ENCODE measurements at regions not wholly inside any gene's neighbourhood (a gene's known extent, or its start where the extent isn't known, plus 50 kb on each side); places are given as distances from the start of the nearest gene placed in this dataset.

DNA sequence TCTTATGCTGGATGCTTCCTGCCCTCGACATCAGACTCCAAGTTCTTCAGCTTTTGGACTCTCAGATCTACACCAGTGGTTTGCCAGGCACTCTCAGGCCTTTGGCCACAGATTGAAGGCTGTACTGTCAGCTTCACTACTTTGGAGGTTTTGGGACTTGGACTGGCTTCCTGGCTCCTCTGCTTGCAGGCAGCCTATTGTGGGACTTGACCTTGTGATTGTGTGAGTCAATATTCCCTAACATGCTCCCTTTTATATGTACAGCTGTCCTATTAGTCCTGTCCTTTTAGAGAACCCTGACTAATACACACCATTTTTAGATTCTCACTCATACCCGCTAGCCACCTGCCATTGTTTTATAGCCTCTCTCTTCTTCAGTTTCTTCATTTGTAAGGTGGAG lies 382.1 kb upstream of the TSHZ2 start:
- Histone ChIP-seq H3K36me3 (replicated peaks in 1 of 2; ENCODE audit: control insufficient read depth in 1 of 2, insufficient read depth in 2 of 2, low read length in 2 of 2) (no peaks in the 10 kb centered on the region), H3K4me1 (ENCODE audit: insufficient read depth, low read length) (no peaks in the 10 kb centered on the region), H2AFZ (ENCODE audit: low read length) (no peak overlapping the region), H3K27me3 (ENCODE audit: control insufficient read depth in 1 of 2, insufficient read depth in 2 of 2, low read length in 2 of 2) (no peaks in the 10 kb centered on the region), H3K9me3 (ENCODE audit: low read length) (peaks cover 30% of the 10 kb centered on the region; the same call in 1 of the 2 replicates), H4K20me1 (ENCODE audit: insufficient read depth, low read length) (no peaks in the 10 kb centered on the region), H3K27ac (ENCODE audit: extremely low read length, insufficient read depth, low read length) (no peak overlapping the region), H3K4me3 (replicated peaks in 1 of 3; ENCODE audit: insufficient read depth in 1 of 3, low read depth in 2 of 3, low read length in 3 of 3) (no peak overlapping the region), H3K9ac (ENCODE audit: insufficient read depth, low read depth, low read length) (no peak overlapping the region), H3K79me2 (ENCODE audit: insufficient read depth, low read length) (no peaks in the 10 kb centered on the region), H3K4me2 (ENCODE audit: low read depth, low read length) (no peak overlapping the region)
- TF ChIP-seq, protein P1, sequence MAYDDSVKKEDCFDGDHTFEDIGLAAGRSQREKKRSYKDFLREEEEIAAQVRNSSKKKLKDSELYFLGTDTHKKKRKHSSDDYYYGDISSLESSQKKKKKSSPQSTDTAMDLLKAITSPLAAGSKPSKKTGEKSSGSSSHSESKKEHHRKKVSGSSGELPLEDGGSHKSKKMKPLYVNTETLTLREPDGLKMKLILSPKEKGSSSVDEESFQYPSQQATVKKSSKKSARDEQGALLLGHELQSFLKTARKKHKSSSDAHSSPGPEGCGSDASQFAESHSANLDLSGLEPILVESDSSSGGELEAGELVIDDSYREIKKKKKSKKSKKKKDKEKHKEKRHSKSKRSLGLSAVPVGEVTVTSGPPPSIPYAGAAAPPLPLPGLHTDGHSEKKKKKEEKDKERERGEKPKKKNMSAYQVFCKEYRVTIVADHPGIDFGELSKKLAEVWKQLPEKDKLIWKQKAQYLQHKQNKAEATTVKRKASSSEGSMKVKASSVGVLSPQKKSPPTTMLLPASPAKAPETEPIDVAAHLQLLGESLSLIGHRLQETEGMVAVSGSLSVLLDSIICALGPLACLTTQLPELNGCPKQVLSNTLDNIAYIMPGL (CRISPR knock-in tag; IDR thresholded peaks at IDR 0.05; ENCODE audit: borderline replicate concordance in 1 of 2, low read depth in 1 of 2) = no peak
- no peak for TF ChIP-seq HNF4G (IDR thresholded peaks at IDR 0.05; ENCODE audit: borderline replicate concordance, low read depth, low read length)
- TF ChIP-seq HNF4G (CRISPR knock-in tag; IDR thresholded peaks at IDR 0.05; ENCODE audit: borderline replicate concordance, low read depth) = no peak
- no peak for TF ChIP-seq SALL1 (CRISPR knock-in tag; IDR thresholded peaks at IDR 0.05)
- TF ChIP-seq, protein P2, sequence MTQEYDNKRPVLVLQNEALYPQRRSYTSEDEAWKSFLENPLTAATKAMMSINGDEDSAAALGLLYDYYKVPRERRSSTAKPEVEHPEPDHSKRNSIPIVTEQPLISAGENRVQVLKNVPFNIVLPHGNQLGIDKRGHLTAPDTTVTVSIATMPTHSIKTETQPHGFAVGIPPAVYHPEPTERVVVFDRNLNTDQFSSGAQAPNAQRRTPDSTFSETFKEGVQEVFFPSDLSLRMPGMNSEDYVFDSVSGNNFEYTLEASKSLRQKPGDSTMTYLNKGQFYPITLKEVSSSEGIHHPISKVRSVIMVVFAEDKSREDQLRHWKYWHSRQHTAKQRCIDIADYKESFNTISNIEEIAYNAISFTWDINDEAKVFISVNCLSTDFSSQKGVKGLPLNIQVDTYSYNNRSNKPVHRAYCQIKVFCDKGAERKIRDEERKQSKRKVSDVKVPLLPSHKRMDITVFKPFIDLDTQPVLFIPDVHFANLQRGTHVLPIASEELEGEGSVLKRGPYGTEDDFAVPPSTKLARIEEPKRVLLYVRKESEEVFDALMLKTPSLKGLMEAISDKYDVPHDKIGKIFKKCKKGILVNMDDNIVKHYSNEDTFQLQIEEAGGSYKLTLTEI (CRISPR knock-in tag; conservative IDR thresholded peaks at IDR 0.05) = no peak
- no peak for TF ChIP-seq ZIK1 (CRISPR knock-in tag; IDR thresholded peaks at IDR 0.05; ENCODE audit: borderline replicate concordance, low read depth)
- TF ChIP-seq POLR2AphosphoS2 (IDR thresholded peaks at IDR 0.05; ENCODE audit: low read depth, low read length) = no peak
- no peak for TF ChIP-seq WIZ (CRISPR knock-in tag; IDR thresholded peaks at IDR 0.05)
- TF ChIP-seq IKZF4 (CRISPR knock-in tag; IDR thresholded peaks at IDR 0.05; ENCODE audit: borderline replicate concordance, low read depth, not compliant biosample characterization) = no peak
- no peak for TF ChIP-seq ZNF3 (CRISPR knock-in tag; IDR thresholded peaks at IDR 0.05)
- no peak for TF ChIP-seq ZNF549 (CRISPR knock-in tag; IDR thresholded peaks at IDR 0.05)
- TF ChIP-seq ZNF879 (CRISPR knock-in tag; IDR thresholded peaks at IDR 0.05) = no peak
- TF ChIP-seq HDAC6 (IDR thresholded peaks at IDR 0.05; ENCODE audit: low read depth, low read length) = no peak
- TF ChIP-seq, protein P3, sequence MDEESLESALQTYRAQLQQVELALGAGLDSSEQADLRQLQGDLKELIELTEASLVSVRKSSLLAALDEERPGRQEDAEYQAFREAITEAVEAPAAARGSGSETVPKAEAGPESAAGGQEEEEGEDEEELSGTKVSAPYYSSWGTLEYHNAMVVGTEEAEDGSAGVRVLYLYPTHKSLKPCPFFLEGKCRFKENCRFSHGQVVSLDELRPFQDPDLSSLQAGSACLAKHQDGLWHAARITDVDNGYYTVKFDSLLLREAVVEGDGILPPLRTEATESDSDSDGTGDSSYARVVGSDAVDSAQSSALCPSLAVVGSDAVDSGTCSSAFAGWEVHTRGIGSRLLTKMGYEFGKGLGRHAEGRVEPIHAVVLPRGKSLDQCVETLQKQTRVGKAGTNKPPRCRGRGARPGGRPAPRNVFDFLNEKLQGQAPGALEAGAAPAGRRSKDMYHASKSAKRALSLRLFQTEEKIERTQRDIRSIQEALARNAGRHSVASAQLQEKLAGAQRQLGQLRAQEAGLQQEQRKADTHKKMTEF (CRISPR knock-in tag; IDR thresholded peaks at IDR 0.05) = no peak
- TF ChIP-seq ZNF224 (CRISPR knock-in tag; IDR thresholded peaks at IDR 0.05) = no peak
- no peak for TF ChIP-seq GATAD2A (CRISPR knock-in tag; IDR thresholded peaks at IDR 0.05)
- no peak for TF ChIP-seq MTF2 (CRISPR knock-in tag; IDR thresholded peaks at IDR 0.05; ENCODE audit: borderline replicate concordance)
- no peak for TF ChIP-seq SRF (IDR thresholded peaks at IDR 0.05; ENCODE audit: low read depth, low read length)
- TF ChIP-seq ZFAT (CRISPR knock-in tag; conservative IDR thresholded peaks at IDR 0.05) = no peak
- no peak for TF ChIP-seq THYN1 (CRISPR knock-in tag; IDR thresholded peaks at IDR 0.05; ENCODE audit: borderline replicate concordance, low read depth)
- WGBS (ENCODE audit: low lambda C conversion rate) = 20% methylated on average over 2 of the region's 2 CpGs
- POLR2A ChIA-PET = no interaction called here
- no peak for DNase-seq (ENCODE audit: low spot score)
- CTCF ChIA-PET (ENCODE audit: low intra/inter-chr PET ratio, low total read pairs) = no interaction called here
- FAIRE-seq = no peak
- in situ Hi-C loops (cut with HindIII; ENCODE audit: extremely low pct_ligation_motif_present, low pct_unique_long_range_greater_than_20kb) (no loop called here), intact Hi-C loops (cut with micrococcal nuclease; ENCODE audit: unreplicated experiment) (no loop called here)
- no peak for ATAC-seq
- no TSS peak for BruUV-seq (replicated peaks)
